Peyer's patch (tissue), 4 donors: ENCODE measurements at regions not wholly inside any gene's neighbourhood (a gene's known extent, or its start where the extent isn't known, plus 50 kb on each side); places are given as distances from the start of the nearest gene placed in this dataset.

Source experiments
- CTCF ChIP-seq, 6 experiments: fragments of 450-650 bp in 4 of 6; fragments of 200-600 bp in 2 of 6; sonication (generic) in 1 of 6; IDR thresholded peaks; one replicate each; pipeline ENCODE4 v1.5.1; 2017 to 2019; ENCODE audit warnings: antibody characterized with exemption in 6 of 6, mild to moderate bottlenecking in 3 of 6, moderate library complexity in 1 of 6
- POLR2A ChIP-seq, 2 donors: fragments of 450-650 bp; IDR thresholded peaks; one replicate each; pipeline ENCODE4 v1.5.1; 2017; ENCODE audit warnings: antibody characterized with exemption in 2 of 2, mild to moderate bottlenecking in 2 of 2, moderate library complexity in 2 of 2

GRCh38 chr14:98926146-98926545, 345.9 kb downstream of the BCL11B start:
- TF ChIP-seq CTCF (IDR thresholded peaks at IDR 0.05): no peak
- TF ChIP-seq POLR2A (IDR thresholded peaks at IDR 0.05): no peak
